H54 (cell line): ENCODE measurements at regions not wholly inside any gene's neighbourhood (a gene's known extent, or its start where the extent isn't known, plus 50 kb on each side); places are given as distances from the start of the nearest gene placed in this dataset.
"Not testable (repeated sequence)": the region's sequence is repeated elsewhere in the genome, so short reads cannot be mapped to it uniquely, and the experiment has no call there.

ENCODE experiments used
- DNase-seq: peaks from one replicate; pipeline ENCODE4 v3.0.0; 2011; ENCODE audit warnings: low spot score, mixed read lengths; ENCODE audit not compliant: insufficient read length
- FAIRE-seq: peaks from 3 replicates; lab custom pipeline; 2011; peaks lifted over from hg19 to GRCh38; lab: Jason Lieb, UNC
- POLR2A ChIP-seq: IDR thresholded peaks from 2 replicates; pipeline ENCODE4 v1.6.1; 2011; ENCODE audit warnings: low read depth, mild to moderate bottlenecking, low read length

DNA sequence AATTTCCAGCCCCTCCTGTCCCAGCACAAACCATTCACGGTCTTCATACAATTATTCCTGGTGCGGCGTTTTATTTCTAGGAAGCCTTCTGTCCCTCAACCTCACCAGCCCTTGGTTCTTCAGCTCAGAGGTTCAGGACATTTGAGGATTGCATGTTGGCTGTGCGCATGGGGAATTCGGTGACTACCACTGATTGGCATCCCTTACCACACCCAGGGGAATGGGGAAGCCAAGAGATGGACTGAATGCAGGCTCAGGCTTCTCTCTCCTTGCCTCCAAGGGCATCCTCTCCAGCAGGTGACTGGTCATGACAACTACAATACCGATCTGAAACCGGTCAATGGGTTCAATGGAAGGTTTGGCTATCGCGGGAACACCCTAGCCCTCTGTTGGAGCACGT is 153.8 kb downstream of the MTHFS start:
- no peak for TF ChIP-seq POLR2A
- FAIRE-seq (no peak), DNase-seq (no peak)

DNA sequence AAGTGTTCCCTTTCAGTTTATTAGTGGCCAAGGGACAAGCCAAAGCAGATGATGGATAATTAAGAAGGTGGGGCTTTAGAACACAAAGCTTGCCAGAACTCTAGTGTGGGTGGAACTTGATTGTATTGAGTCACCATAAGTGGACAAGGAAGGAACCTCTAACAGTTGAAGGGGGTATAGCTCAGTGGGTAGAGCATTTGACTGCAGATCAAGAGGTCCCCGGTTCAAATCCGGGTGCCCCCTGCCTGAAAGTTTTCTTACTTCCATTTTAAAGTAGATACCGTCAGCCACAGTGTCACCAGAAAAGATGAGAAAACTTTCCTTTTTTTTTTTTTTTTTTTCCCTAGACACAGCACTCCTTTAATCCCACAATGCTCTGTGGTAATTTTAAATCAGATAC is 152.3 kb downstream of the MTHFS start:
- not testable (repeated sequence) for DNase-seq, FAIRE-seq

DNA sequence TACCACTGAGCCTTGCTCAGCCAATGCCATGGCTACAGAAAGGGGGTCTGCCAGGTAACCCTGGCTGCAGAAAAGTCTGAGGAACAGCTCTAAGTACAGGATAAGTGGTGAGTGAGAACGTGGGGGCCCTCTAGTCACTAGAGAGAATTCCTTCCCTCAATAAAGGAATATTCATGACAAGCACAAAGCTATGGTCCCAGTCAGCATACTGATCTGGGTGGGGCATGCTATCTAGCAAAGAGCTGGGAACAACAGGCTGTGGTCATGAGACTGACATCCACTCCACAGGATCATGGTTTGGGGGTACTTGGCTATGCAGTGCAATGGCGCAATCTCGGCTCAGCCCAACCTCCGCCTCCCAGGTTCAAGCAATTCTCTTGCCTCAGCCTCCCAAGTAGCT is 140.4 kb downstream of the MTHFS start:
- DNase-seq: no peak
- no peak for FAIRE-seq
- no peak for TF ChIP-seq POLR2A

DNA sequence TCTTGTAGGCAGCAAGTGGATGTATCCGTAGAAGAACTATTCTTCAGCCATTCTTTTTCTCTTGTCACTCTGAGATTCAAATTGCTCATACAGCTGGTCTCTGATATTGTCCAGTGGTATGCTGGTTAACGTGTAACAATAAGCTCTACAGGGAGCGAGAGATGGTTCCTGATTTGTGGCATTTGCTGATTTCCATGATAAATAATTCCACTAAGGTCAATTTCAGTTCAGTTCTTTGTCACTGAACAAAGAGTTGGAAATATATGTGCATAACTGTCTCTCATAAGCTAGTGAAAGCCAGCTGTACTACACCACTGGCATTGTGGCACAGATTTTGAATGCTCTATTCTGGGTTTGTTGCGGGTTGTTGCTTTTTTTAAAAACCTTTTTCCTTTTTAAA is 131.7 kb downstream of the MTHFS start:
- no peak for TF ChIP-seq POLR2A
- DNase-seq: no peak
- FAIRE-seq: no peak

DNA sequence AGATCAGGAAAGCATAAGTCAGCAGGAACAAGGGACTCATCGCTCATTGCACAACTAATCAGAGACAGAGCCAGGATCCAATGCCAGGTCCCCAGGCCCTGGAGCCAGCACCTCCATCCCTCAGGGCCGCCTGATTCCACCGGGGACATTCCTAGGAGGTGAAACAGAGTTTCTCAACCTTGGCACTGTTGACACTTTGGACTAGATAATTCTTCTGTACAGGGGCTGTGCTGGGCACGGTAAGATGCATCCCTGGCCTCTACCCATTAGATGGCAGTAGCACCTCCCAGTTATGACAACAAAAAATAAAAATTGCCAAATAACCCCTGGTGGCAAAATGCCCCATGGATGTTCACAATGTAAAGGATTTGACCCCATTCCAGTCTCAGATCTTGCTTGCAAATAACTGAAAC is 127.7 kb downstream of the MTHFS start:
- FAIRE-seq (no peak), DNase-seq (no peak)
- TF ChIP-seq POLR2A: no peak

DNA sequence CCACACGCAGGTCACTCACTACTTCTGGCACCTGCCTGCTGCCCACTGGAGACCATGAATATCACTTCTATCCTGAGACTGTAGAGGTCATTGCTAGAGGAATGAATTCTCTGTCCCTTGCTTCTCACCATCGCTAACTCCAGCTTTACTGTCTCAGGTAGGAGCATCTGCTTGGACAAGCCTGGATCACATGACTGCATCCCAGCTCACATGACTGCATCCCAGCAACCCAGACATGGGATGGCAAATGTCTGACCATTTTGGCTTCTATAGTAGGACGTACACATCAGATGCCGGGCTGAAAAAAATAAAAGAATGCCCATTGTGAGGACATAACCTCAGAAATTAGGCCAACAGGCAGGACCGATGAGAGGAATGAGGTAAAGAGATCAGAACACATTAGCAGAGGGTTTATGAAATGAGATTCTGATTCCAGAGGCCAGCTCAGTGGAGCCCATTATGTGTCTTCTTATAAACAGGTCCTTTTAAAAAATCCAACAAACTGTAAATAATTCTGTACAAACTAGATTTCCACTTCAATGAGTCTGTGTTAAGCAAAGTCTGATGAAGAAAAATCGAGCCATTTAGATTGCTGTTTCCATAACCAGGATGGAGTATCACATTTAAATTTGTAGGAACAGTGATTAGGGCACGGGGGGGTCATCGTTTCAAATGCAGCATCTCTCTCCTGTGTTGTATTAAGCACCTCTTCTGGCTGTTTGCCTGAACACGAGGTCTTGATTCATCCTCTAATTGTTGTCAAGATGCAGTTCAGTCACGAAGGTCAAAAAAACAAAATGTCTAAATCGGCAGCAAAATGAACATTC is 126.7 kb downstream of the MTHFS start:
- FAIRE-seq (no peak), DNase-seq (no peak)
- no peak for TF ChIP-seq POLR2A

DNA sequence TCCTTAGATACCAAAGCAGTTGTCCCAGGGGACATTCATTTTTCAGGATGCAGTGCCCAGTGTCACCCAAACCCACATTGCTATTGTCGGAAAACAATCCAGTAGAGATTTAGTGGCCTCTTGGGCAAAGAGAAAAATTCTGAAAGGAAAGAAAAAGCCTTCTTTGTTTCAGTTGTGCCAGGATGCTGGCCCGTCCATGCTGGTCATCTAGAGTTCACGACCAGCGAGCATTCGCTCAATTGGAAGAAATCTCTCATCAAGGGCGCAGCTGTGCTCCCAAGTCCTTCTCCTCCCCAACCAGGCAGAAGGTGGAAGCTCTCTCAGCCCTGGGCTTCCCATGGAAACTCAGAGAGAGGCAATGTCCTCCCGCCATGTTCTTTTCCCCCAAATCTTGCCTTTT is 123.7 kb downstream of the MTHFS start:
- no peak for TF ChIP-seq POLR2A
- FAIRE-seq (no peak), DNase-seq (no peak)

DNA sequence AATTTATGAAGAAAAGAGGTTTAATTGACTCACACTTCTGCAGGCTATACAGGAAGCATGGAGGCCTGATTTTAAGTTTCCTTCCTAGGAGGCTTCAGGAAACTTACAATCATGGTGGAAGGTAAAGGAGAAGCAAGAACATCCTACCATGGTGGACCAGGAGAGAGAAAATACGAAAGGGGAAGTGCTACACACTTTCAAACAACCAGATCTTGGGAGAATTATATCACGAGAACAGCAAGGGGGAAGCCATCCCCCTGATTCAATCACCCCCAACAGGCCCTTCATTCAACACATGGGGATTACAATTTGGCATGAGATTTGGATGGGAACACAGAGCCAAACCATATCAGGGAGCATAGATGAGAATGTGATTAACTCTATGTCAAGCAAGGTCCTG is 121.0 kb downstream of the MTHFS start:
- TF ChIP-seq POLR2A: no peak
- DNase-seq (no peak), FAIRE-seq (no peak)

DNA sequence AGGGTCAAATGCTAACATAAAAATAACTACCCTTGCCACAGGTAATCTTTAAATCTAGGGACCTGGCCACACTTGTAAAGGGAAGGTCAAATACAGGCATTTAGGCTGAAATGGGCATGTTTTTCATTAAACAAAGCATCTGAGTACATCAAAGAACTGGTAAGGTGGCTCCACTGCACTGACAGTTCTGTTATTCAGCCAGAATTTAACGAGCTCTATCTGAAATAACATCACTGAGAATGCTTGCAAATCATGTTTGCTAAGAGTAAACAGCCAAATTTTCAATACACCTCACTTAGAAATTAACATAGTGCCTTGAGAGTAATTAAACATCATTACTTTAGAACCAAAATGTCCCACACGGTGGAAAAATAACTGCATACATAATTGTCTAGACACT is 118.9 kb downstream of the MTHFS start:
- DNase-seq (no peak), FAIRE-seq (no peak)
- no peak for TF ChIP-seq POLR2A

DNA sequence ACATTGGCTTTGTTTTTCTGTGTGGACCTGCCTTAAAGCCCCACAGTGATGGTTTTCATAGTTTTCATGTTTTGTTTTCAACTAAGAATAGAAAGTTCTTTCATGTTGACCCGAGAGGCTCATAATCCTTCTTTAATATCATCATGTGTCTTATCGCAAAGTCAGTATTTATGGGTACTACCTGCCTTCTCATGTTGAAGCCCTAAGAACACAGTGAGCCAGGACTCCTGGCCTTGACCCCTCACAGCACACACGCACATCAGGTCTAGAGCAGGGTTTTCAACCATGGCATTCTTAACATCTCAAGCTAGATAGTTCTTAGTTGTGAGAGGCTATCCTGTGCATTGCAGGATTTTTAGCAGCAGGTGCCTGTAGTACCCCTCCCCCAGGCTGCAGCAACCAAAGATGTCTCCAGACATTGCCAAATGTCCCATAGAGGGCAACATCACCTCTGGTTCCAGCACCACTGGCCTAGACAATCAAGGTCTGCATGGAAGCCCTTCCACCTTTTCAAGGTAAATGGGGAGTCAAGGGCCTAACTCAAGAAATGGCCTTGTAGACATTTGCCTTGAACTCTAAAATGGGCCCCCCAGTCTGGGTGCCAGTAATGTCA is 118.3 kb downstream of the MTHFS start:
- DNase-seq (no peak), FAIRE-seq (no peak)
- no peak for TF ChIP-seq POLR2A

DNA sequence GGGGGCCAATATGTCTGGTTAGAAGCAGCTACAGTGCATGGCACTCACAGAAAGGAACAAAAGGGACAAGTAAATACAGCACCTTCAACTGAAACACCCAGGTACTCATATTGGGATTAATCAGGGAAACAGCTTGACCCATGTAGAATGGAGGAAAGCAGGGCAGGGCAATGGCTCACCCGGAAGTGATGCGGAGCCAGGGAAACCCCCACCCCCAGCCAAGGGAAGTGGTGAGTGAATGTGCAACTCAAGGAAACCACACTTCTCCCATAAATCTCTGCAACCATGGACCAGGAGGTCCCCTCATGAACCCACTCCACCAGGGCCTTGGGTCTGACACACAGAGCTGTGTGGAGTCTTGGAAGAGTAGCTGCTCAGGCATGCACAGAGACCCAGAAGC is 117.1 kb downstream of the MTHFS start:
- FAIRE-seq (no peak), DNase-seq (no peak)
- TF ChIP-seq POLR2A: no peak

DNA sequence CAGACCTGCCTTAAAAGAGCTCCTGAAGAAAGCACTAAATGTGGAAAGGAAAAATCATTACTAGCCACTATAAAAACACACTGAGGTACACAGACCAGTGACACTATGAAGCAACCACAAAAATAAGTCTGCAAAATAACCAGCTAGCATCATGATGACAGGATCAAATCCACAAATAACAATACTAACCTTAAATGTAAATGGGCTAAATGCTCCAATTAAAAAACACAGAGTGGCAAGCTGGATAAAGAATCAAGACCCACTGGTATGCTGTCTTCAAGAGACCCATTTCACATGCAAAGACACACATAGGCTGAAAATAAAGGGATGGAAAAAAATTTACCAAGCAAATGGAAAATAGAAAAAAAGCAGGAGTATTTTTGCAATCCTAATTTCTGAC is 114.5 kb downstream of the MTHFS start:
- FAIRE-seq, DNase-seq: not testable (repeated sequence)
